Trophoblast cell (in vitro differentiated cells and primary cell): ENCODE measurements at regions not wholly inside any gene's neighbourhood (a gene's known extent, or its start where the extent isn't known, plus 50 kb on each side); places are given as distances from the start of the nearest gene placed in this dataset.

Experiments used
- DNase-seq, 2 donors: peaks; one replicate each; pipeline ENCODE4 v3.0.0-alpha.2; 2016
- H2AFZ ChIP-seq: 2 replicates; pipeline ENCODE4 v1.6.1; 2013; ENCODE audit warnings: low read length, moderate library complexity, mild to moderate bottlenecking; ENCODE audit not compliant: insufficient read depth, poor library complexity
- H2AK5ac ChIP-seq: 2 replicates; pipeline ENCODE4 v1.6.1; 2013; ENCODE audit warnings: mild to moderate bottlenecking, low read length
- H2BK120ac ChIP-seq: 2 replicates; pipeline ENCODE4 v1.6.1; 2013; ENCODE audit warnings: low read length, mild to moderate bottlenecking, moderate library complexity; ENCODE audit not compliant: insufficient read depth, poor library complexity
- H2BK12ac ChIP-seq: 2 replicates; pipeline ENCODE4 v1.6.1; 2013; ENCODE audit warnings: mild to moderate bottlenecking, low read length, moderate library complexity
- H2BK5ac ChIP-seq: 2 replicates; pipeline ENCODE4 v1.6.1; 2013; ENCODE audit warnings: low read length, low read depth, moderate library complexity, mild to moderate bottlenecking; ENCODE audit not compliant: poor library complexity
- H3K14ac ChIP-seq: 2 replicates; pipeline ENCODE4 v1.6.1; 2013; ENCODE audit warnings: mild to moderate bottlenecking, low read length
- H3K18ac ChIP-seq: 2 replicates; pipeline ENCODE4 v1.6.1; 2013; ENCODE audit warnings: mild to moderate bottlenecking, low read length
- H3K23ac ChIP-seq: 2 replicates; pipeline ENCODE4 v1.6.1; 2013; ENCODE audit warnings: low read length
- H3K27ac ChIP-seq: 2 replicates; pipeline ENCODE4 v1.5.1; 2013; ENCODE audit warnings: low read depth, mild to moderate bottlenecking, inconsistent platforms, low read length, moderate library complexity
- H3K27me3 ChIP-seq: 2 replicates; pipeline ENCODE4 v1.6.1; 2013; ENCODE audit warnings: inconsistent platforms, mild to moderate bottlenecking, low read length, moderate library complexity; ENCODE audit not compliant: insufficient read depth
- H3K36me3 ChIP-seq, 2 experiments: 1 replicate in 1 of 2; 2 replicates in 1 of 2; pipeline ENCODE4 v1.6.1; 2013; ENCODE audit warnings: low read length in 2 of 2, mild to moderate bottlenecking in 2 of 2, moderate library complexity in 1 of 2; ENCODE audit not compliant: insufficient read depth in 2 of 2, control insufficient read depth in 1 of 2
- H3K4ac ChIP-seq: 2 replicates; pipeline ENCODE4 v1.6.1; 2013; ENCODE audit warnings: low read depth, mild to moderate bottlenecking, low read length, moderate library complexity
- H3K4me1 ChIP-seq, 2 experiments: 1 replicate in 1 of 2; 2 replicates in 1 of 2; pipeline ENCODE4 v1.6.1; 2013; ENCODE audit warnings: low read length in 2 of 2, mild to moderate bottlenecking in 2 of 2, moderate library complexity in 1 of 2; ENCODE audit not compliant: insufficient read depth in 2 of 2, control insufficient read depth in 1 of 2
- H3K4me2 ChIP-seq: 2 replicates; pipeline ENCODE4 v1.6.1; 2013; ENCODE audit warnings: inconsistent platforms, mild to moderate bottlenecking, low read length, moderate library complexity
- H3K4me3 ChIP-seq: 2 replicates; pipeline ENCODE4 v1.5.1; 2013; ENCODE audit warnings: mild to moderate bottlenecking, low read depth, low read length, inconsistent platforms
- H3K79me1 ChIP-seq: one replicate; pipeline ENCODE4 v1.6.1; 2013; ENCODE audit warnings: low read length
- H3K79me2 ChIP-seq: 2 replicates; pipeline ENCODE4 v1.6.1; 2013; ENCODE audit warnings: low read length, mild to moderate bottlenecking; ENCODE audit not compliant: control insufficient read depth, insufficient read depth, poor library complexity
- H3K9ac ChIP-seq: 2 replicates; pipeline ENCODE4 v1.6.1; 2013; ENCODE audit warnings: mild to moderate bottlenecking, low read length
- H3K9me3 ChIP-seq: 2 replicates; pipeline ENCODE4 v1.6.1; 2013; ENCODE audit warnings: low read depth, mild to moderate bottlenecking, control low read depth, inconsistent platforms, low read length; ENCODE audit not compliant: insufficient read depth
- H4K12ac ChIP-seq: 2 replicates; pipeline ENCODE4 v1.6.1; 2013; ENCODE audit warnings: low read depth, mild to moderate bottlenecking, low read length, moderate library complexity
- H4K8ac ChIP-seq: 2 replicates; pipeline ENCODE4 v1.6.1; 2013; ENCODE audit warnings: low read depth, mild to moderate bottlenecking, low read length, moderate library complexity
- H4K91ac ChIP-seq: one replicate; pipeline ENCODE4 v1.6.1; 2013; ENCODE audit warnings: low read depth, mild to moderate bottlenecking, low read length, moderate library complexity
- WGBS: extraction: QIAGEN DNeasy Blood & Tissue Kit; methylation state at CpG from one replicate; pipeline ENCODE4 v1.1.7; 2013; ENCODE audit warnings: missing lambda C conversion rate; ENCODE audit not compliant: insufficient read length, insufficient coverage; ENCODE audit errors: extremely low coverage; 5-methylcytosine and 5-hydroxymethylcytosine counted together

- Histone ChIP-seq H3K79me1 (no peaks in the 10 kb centered on the region), H2BK120ac (no peak overlapping the region), H3K14ac (no peak overlapping the region), H3K4ac (no peak overlapping the region), H3K9ac (no peak overlapping the region), H3K4me2 (no peak overlapping the region), H4K12ac (no peak overlapping the region), H3K36me3 (no peaks in the 10 kb centered on the region), H4K8ac (no peak overlapping the region), H3K4me1 (no peaks in the 10 kb centered on the region), H3K18ac (no peak overlapping the region), H3K27me3 (no peaks in the 10 kb centered on the region), H3K9me3 (no peaks in the 10 kb centered on the region), H2AK5ac (no peak overlapping the region), H2BK5ac (no peak overlapping the region), H3K79me2 (no peaks in the 10 kb centered on the region), H2AFZ (no peak overlapping the region), H4K91ac (no peak overlapping the region), H3K23ac (no peak overlapping the region), H3K27ac (no peak overlapping the region), H3K4me3 (no peak overlapping the region), H2BK12ac (no peak overlapping the region)
- DNase-seq = no peak
- no CpG with 5 or more reads among the region's 2 CpGs for WGBS
These were observed 281.0 kb upstream of the UGT8 start for GRCh38 chr4:114317564-114317963.

- H4K12ac ChIP-seq = no peak overlapping the region
- H3K79me1 ChIP-seq = no peaks in the 10 kb centered on the region
- no peaks in the 10 kb centered on the region for H3K27me3 ChIP-seq
- H3K36me3 ChIP-seq = no peaks in the 10 kb centered on the region
- H3K4me3 ChIP-seq = no peak overlapping the region
- DNase-seq = no peak
- no peak overlapping the region for H2BK5ac ChIP-seq
- no peak overlapping the region for H2BK12ac ChIP-seq
- no peaks in the 10 kb centered on the region for H3K79me2 ChIP-seq
- H3K4me2 ChIP-seq = no peak overlapping the region
- H3K23ac ChIP-seq = no peak overlapping the region
- H4K8ac ChIP-seq = no peak overlapping the region
- H2AFZ ChIP-seq = no peak overlapping the region
- H3K27ac ChIP-seq = no peak overlapping the region
- no peak overlapping the region for H3K9ac ChIP-seq
- no peak overlapping the region for H4K91ac ChIP-seq
- H3K4me1 ChIP-seq = no peaks in the 10 kb centered on the region
- H2BK120ac ChIP-seq = no peak overlapping the region
- no peak overlapping the region for H2AK5ac ChIP-seq
- H3K4ac ChIP-seq = no peak overlapping the region
- H3K18ac ChIP-seq = no peak overlapping the region
- H3K14ac ChIP-seq = no peak overlapping the region
- no peaks in the 10 kb centered on the region for H3K9me3 ChIP-seq
These were observed 280.3 kb upstream of the UGT8 start for GRCh38 chr4:114318309-114318708.

DNA sequence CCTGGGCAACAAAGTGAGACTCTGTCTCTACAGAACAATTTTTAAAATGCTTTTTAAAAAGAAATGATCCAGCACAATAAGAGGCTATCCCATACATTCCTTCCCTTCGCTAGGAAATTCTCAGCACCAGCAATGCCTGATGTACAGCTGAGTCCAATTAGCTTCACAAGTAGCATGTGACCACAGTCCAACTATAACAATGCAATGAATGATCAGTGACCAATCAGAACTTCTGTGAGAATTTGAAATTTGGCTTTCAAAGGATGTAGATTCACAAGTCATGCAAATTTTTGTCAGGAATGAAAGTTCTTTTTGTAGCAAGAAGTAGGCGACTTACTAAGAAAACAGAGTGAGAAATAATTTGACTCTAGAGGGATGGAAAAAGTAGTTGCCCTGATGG is 278.5 kb upstream of the UGT8 start:
- no peak overlapping the region for H4K8ac ChIP-seq
- no peak overlapping the region for H2BK12ac ChIP-seq
- no peak overlapping the region for H3K14ac ChIP-seq
- no peak overlapping the region for H3K23ac ChIP-seq
- H3K27ac ChIP-seq = no peak overlapping the region
- H2AK5ac ChIP-seq = no peak overlapping the region
- no peaks in the 10 kb centered on the region for H3K79me2 ChIP-seq
- no peak overlapping the region for H2BK120ac ChIP-seq
- no peaks in the 10 kb centered on the region for H3K27me3 ChIP-seq
- no peaks in the 10 kb centered on the region for H3K9me3 ChIP-seq
- no CpG with 5 or more reads among the region's 2 CpGs for WGBS
- H3K18ac ChIP-seq = no peak overlapping the region
- no peaks in the 10 kb centered on the region for H3K36me3 ChIP-seq
- no peak overlapping the region for H3K4me2 ChIP-seq
- H2BK5ac ChIP-seq = no peak overlapping the region
- H3K9ac ChIP-seq = no peak overlapping the region
- no peak overlapping the region for H2AFZ ChIP-seq
- no peak overlapping the region for H4K12ac ChIP-seq
- no peak overlapping the region for H3K4ac ChIP-seq
- H3K4me1 ChIP-seq = no peaks in the 10 kb centered on the region
- no peak for DNase-seq
- H3K4me3 ChIP-seq = no peak overlapping the region
- no peak overlapping the region for H4K91ac ChIP-seq
- no peaks in the 10 kb centered on the region for H3K79me1 ChIP-seq

DNA sequence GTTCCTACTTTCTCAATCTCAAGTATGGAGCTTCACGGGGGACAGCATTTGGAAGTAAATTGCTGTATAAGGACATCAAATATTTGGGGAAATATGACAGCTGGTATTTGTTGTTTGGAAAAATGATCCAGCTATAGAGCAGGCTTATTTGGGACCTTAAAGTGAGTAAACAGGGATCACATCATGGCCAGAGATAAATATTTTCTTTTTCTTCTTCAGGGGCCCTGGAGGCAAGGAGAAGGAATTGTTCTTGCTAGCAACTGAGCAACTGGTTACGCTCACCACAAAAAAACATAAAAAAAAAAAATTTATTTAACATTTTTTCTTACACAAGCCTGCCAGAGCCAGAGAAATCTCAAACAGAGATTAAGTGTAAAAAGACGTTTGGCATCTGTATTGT is 277.2 kb upstream of the UGT8 start:
- no peaks in the 10 kb centered on the region for H3K79me2 ChIP-seq
- no CpG with 5 or more reads among the region's 3 CpGs for WGBS

More for the DNA sequence above, 277.2 kb upstream of the UGT8 start:
- DNase-seq = no peak
- H3K36me3 ChIP-seq = no peaks in the 10 kb centered on the region
- H3K4me1 ChIP-seq = no peaks in the 10 kb centered on the region
- H2AFZ ChIP-seq = no peak overlapping the region
- H3K14ac ChIP-seq = no peak overlapping the region
- H3K4ac ChIP-seq = no peak overlapping the region
- H3K23ac ChIP-seq = no peak overlapping the region
- H4K8ac ChIP-seq = no peak overlapping the region
- H3K27me3 ChIP-seq = no peaks in the 10 kb centered on the region
- no peak overlapping the region for H3K27ac ChIP-seq
- H3K9me3 ChIP-seq = no peaks in the 10 kb centered on the region
- no peaks in the 10 kb centered on the region for H3K79me1 ChIP-seq
- no peak overlapping the region for H3K4me3 ChIP-seq
- H4K12ac ChIP-seq = no peak overlapping the region
- H3K4me2 ChIP-seq = no peak overlapping the region
- H3K9ac ChIP-seq = no peak overlapping the region
- no peak overlapping the region for H2BK5ac ChIP-seq
- H3K18ac ChIP-seq = no peak overlapping the region
- H4K91ac ChIP-seq = no peak overlapping the region
- no peak overlapping the region for H2BK120ac ChIP-seq
- no peak overlapping the region for H2AK5ac ChIP-seq
- no peak overlapping the region for H2BK12ac ChIP-seq
